Omental fat pad (tissue), 3 donors: ENCODE measurements at regions not wholly inside any gene's neighbourhood (a gene's known extent, or its start where the extent isn't known, plus 50 kb on each side); places are given as distances from the start of the nearest gene placed in this dataset.

Source experiments
- ATAC-seq: fragments of 150-250 bp; one replicate; pipeline ENCODE4 v1.9.1; 2016; ENCODE audit warnings: mild to moderate bottlenecking, moderate library complexity; ENCODE audit not compliant: low FRiP score
- DNase-seq: peaks from one replicate; pipeline ENCODE4 v3.0.0-alpha.2; 2019; ENCODE audit warnings: low spot score
- TF ChIP-seq, protein P1 (sequence below), 3 donors: fragments of 450-650 bp; IDR thresholded peaks; one replicate each; pipeline ENCODE4 v1.5.1; 2016 to 2017; ENCODE audit warnings: antibody characterized with exemption in 3 of 3, mild to moderate bottlenecking in 3 of 3, moderate library complexity in 2 of 3

DNA sequence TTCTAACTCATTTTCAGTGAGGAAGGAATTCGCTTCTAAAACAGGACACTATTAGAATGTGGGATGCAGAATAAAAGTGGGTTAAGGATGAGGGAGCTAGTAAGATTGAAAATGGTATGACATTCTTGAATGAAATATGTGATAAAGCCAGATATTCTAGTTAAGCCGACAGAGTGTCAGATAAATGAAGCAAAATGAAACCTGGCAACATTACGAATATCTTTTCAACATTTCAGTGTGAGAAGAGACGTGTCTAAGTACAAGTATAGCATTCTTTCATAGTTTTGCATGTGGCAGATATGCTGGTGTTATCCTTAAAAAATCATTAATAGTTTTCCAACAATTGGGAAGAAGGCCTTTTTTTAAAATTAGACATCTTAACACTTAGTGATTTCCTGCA is 1101.4 kb downstream of the RPA4 start:
- DNase-seq = no peak
- ATAC-seq = no peak
- TF ChIP-seq, protein P1, sequence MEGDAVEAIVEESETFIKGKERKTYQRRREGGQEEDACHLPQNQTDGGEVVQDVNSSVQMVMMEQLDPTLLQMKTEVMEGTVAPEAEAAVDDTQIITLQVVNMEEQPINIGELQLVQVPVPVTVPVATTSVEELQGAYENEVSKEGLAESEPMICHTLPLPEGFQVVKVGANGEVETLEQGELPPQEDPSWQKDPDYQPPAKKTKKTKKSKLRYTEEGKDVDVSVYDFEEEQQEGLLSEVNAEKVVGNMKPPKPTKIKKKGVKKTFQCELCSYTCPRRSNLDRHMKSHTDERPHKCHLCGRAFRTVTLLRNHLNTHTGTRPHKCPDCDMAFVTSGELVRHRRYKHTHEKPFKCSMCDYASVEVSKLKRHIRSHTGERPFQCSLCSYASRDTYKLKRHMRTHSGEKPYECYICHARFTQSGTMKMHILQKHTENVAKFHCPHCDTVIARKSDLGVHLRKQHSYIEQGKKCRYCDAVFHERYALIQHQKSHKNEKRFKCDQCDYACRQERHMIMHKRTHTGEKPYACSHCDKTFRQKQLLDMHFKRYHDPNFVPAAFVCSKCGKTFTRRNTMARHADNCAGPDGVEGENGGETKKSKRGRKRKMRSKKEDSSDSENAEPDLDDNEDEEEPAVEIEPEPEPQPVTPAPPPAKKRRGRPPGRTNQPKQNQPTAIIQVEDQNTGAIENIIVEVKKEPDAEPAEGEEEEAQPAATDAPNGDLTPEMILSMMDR (IDR thresholded peaks at IDR 0.05) = no peak

DNA sequence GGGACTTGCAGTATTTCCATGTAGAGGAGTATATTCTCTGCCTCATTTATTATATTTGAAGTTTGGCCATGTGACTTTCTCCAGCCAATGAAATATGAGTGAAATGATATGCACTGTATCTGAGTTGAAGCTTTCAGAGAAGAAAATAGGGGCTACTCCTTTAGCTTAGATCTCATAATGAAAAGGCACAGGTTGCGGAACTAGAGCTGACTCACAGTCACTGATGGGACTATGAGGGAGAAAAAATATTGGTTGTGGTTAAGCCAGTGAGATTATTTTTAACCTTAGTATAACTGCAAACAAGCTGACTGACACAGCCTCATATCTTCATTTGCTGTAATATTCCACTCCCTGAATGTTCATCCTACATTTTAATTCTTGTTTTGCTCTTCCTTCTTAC is 1104.3 kb downstream of the RPA4 start:
- TF ChIP-seq, protein P1 (IDR thresholded peaks at IDR 0.05) = no peak
- ATAC-seq (no peak), DNase-seq (no peak)

DNA sequence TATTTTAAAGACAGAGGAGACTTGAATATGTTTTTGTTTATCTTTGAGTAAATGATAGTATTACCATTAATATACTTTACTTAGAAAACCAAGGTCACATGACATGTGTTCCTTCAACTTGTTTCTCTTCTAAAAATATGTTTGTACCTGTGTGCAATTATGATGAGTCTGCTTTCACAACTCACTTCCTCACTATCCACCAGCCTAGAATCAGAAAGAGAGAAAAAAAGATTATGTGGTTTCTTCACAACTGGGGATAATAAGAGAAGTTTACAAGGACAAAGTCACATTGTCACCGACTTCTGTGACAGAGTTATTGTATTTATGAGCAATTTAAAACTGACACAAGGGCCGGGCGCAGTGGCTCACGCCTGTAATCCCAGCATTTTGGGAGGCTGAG is 1112.1 kb downstream of the RPA4 start:
- DNase-seq (no peak), ATAC-seq (no peak)
- TF ChIP-seq, protein P1 (IDR thresholded peaks at IDR 0.05) = no peak

DNA sequence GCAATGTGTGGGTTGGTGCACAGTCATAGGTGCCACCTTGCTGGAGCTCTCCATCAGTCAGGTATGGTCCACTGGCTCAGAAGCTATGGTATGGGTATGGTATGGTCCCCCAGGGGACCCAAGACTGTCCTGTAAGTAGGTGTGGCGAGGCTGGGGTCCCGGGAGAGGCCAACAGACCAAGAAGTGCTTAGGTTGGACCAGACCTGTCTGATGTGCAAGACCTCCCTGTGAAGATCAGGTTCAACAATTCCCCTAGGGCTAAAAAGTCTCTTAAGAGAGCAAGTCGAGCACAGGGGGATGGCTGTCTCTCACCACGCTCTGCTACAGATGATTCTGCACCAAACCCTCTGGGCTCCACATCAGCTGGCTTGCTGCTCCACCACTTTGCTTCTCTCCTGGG is 1145.0 kb downstream of the RPA4 start:
- TF ChIP-seq, protein P1 (IDR thresholded peaks at IDR 0.05) = no peak
- ATAC-seq = no peak
- DNase-seq = no peak

DNA sequence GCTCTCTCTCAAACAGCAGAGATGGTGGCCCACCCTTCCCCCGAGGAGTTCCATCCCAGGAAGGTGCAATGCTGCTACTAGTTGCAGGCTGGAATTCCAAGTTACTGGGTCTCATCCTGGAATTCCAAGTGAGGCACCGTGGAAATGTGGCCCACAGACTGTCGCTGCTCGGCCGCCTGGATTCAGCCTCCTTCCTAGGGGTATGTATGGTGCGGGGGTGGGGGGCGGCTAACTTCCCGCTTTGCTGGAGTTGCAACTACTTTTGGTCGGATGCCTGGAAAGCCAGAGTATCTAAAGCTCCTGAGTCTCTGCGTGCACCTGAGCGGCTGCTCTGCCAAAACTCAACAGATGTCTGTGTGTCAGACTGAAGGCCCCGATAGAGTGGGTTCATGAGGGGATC is 1146.2 kb downstream of the RPA4 start:
- DNase-seq = no peak
- TF ChIP-seq, protein P1 (IDR thresholded peaks at IDR 0.05) = no peak
- ATAC-seq = no peak

DNA sequence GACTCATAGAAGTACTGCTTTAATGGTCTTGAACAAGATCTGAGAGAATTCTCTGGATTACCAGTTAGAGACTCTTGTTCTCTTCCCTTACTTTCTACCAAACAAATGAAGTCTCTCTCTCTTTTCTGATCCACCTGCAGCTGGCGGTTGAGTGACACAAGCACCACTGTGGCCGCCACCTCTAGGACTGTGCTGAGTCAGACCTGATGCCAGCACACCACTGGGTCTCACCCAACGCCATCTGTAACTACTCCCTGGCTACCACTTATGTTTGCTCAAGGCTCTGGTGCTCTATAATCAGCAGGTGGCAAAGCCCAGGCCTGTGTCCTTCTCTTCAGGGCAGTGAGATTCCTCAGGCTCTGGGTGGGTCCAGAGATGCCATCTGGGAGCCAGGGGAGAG is 1173.5 kb downstream of the RPA4 start:
- ATAC-seq = no peak
- TF ChIP-seq, protein P1 (IDR thresholded peaks at IDR 0.05) = no peak

DNA sequence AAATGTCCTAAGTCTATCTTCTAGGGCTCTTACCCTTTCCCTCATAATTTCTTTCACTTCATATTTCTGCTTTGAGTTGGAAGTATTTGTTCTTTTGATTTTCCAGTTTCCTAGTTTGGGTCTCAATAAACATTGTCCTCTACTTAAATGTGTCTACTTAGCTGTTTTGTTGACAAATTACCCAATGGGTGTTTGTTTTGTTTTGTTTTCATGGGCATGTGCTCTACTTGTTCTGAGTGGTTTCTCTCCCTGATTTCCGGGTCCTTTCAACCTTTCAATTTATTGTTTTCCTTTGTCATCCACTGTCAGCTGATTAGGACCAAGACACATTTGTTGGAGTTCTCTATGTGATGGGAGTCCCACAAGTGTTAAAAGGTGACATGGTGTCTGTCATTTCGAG is 1181.4 kb downstream of the RPA4 start:
- no peak for DNase-seq
- TF ChIP-seq, protein P1 (IDR thresholded peaks at IDR 0.05) = no peak
- ATAC-seq = no peak

More for the DNA sequence above, 1173.5 kb downstream of the RPA4 start:
- no peak for DNase-seq
